ENCODE measurements at regions not wholly inside any gene's neighbourhood (a gene's known extent, or its start where the extent isn't known, plus 50 kb on each side); places are given as distances from the start of the nearest gene placed in this dataset.

GRCh38 chr5:61969755-61970154, 336.3 kb upstream of the KIF2A start:
- DNase-seq, result no peak

- no peak for DNase-seq
Measured at GRCh38 chr5:61970218-61970617, 335.8 kb upstream of the KIF2A start.

GRCh38 chr5:61974680-61975079, 331.3 kb upstream of the KIF2A start:
- DNase-seq, result no peak

- no peak for DNase-seq
Measured at GRCh38 chr5:61981886-61982285, 324.1 kb upstream of the KIF2A start.

GRCh38 chr5:61991430-61991829, 314.6 kb upstream of the KIF2A start:
- no peak for DNase-seq

- DNase-seq, result no peak
Measured at GRCh38 chr5:61991866-61992265, 314.1 kb upstream of the KIF2A start.

GRCh38 chr5:61993295-61993927, 312.6 kb upstream of the KIF2A start:
- no peak for DNase-seq

- DNase-seq, result no peak
Measured at GRCh38 chr5:61994171-61994570, 311.8 kb upstream of the KIF2A start.

- DNase-seq, result no peak
Measured at GRCh38 chr5:61995486-61995885, 310.5 kb upstream of the KIF2A start.

- DNase-seq, result no peak
Measured at GRCh38 chr5:61999371-61999770, 306.6 kb upstream of the KIF2A start.

GRCh38 chr5:62000646-62001045, 305.4 kb upstream of the KIF2A start:
- DNase-seq, result no peak

- DNase-seq, result no peak
Measured at GRCh38 chr5:62001640-62002039, 304.4 kb upstream of the KIF2A start.

- no peak for DNase-seq
Measured at GRCh38 chr5:62002436-62002835, 303.6 kb upstream of the KIF2A start.

GRCh38 chr5:62005551-62005950, 300.5 kb upstream of the KIF2A start:
- no peak for DNase-seq

- DNase-seq, result no peak
Measured at GRCh38 chr5:62007457-62007856, 298.5 kb upstream of the KIF2A start.

GRCh38 chr5:62011089-62011664, 294.8 kb upstream of the KIF2A start:
- DNase-seq, result no peak

- DNase-seq, result no peak
Measured at GRCh38 chr5:62017092-62017491, 288.9 kb upstream of the KIF2A start.

- no peak for DNase-seq
Measured at GRCh38 chr5:62029303-62029702, 276.7 kb upstream of the KIF2A start.

GRCh38 chr5:62030326-62030725, 275.7 kb upstream of the KIF2A start:
- no peak for DNase-seq

GRCh38 chr5:62038024-62038423, 268.0 kb upstream of the KIF2A start:
- no peak for DNase-seq

GRCh38 chr5:62041156-62041756, 264.8 kb upstream of the KIF2A start:
- no peak for DNase-seq

GRCh38 chr5:62042007-62042406, 264.0 kb upstream of the KIF2A start:
- no peak for DNase-seq

GRCh38 chr5:62043289-62044280, 262.4 kb upstream of the KIF2A start:
- DNase-seq, result no peak
